ENCODE measurements at regions not wholly inside any gene's neighbourhood (a gene's known extent, or its start where the extent isn't known, plus 50 kb on each side); places are given as distances from the start of the nearest gene placed in this dataset.

DNA sequence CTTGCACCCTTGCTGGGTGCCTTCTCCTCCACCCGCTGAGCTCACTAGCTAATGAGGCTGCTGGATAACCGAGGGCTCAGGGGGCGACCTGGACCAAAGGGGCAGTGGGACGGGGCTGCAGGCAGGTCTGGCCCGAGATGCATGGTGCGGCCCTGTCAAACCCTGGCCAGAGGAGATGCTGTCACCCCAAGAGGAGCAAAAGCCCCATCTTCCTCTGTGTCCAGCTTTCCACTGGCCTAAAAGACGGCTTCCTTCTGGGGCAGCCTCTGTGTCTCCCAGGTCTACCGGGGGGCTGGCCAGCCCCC, 261.8 kb downstream of the TBC1D4 start:
- TF ChIP-seq, protein P1, sequence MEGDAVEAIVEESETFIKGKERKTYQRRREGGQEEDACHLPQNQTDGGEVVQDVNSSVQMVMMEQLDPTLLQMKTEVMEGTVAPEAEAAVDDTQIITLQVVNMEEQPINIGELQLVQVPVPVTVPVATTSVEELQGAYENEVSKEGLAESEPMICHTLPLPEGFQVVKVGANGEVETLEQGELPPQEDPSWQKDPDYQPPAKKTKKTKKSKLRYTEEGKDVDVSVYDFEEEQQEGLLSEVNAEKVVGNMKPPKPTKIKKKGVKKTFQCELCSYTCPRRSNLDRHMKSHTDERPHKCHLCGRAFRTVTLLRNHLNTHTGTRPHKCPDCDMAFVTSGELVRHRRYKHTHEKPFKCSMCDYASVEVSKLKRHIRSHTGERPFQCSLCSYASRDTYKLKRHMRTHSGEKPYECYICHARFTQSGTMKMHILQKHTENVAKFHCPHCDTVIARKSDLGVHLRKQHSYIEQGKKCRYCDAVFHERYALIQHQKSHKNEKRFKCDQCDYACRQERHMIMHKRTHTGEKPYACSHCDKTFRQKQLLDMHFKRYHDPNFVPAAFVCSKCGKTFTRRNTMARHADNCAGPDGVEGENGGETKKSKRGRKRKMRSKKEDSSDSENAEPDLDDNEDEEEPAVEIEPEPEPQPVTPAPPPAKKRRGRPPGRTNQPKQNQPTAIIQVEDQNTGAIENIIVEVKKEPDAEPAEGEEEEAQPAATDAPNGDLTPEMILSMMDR (IDR thresholded peaks at IDR 0.05; ENCODE audit: low read depth, low read length), result no peak
- no peak overlapping the region for H3K4me3 ChIP-seq (ENCODE audit: low read depth, low read length)

GRCh38 chr13:75219479-75220237, 262.3 kb downstream of the TBC1D4 start:
- TF ChIP-seq, protein P1 (IDR thresholded peaks at IDR 0.05; ENCODE audit: low read depth, low read length), result peak; percentile 93
- peak overlapping the region; percentile 45 for H3K4me3 ChIP-seq (ENCODE audit: low read depth, low read length)

- TF ChIP-seq, protein P1 (IDR thresholded peaks at IDR 0.05; ENCODE audit: low read depth, low read length), result no peak
- H3K4me3 ChIP-seq (ENCODE audit: low read depth, low read length), result no peak overlapping the region
These were observed 264.0 kb downstream of the TBC1D4 start for GRCh38 chr13:75217949-75218348.

DNA sequence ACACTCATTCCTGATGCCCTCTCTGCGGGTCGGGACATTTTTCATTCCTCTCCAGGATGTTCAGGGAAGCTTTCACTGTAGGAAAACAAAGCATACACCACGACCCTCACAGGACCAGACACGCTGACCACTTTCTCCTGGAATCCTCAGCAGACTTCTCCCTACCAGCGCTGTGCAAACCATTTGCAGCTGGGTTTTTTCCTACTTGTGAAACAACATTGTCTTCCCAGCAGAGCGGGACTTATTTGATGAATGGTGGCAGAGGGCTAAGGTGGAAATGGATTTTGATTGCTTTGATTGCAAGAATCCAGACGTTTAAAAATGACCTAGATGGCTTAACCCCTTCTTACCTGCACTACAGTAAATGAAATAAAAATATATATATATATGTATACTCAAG, 265.9 kb downstream of the TBC1D4 start:
- TF ChIP-seq, protein P1 (IDR thresholded peaks at IDR 0.05; ENCODE audit: low read depth, low read length), result no peak
- H3K4me3 ChIP-seq (ENCODE audit: low read depth, low read length), result no peak overlapping the region

GRCh38 chr13:75214846-75215245, 267.1 kb downstream of the TBC1D4 start:
- TF ChIP-seq, protein P1 (IDR thresholded peaks at IDR 0.05; ENCODE audit: low read depth, low read length), result no peak
- no peak overlapping the region for H3K4me3 ChIP-seq (ENCODE audit: low read depth, low read length)

DNA sequence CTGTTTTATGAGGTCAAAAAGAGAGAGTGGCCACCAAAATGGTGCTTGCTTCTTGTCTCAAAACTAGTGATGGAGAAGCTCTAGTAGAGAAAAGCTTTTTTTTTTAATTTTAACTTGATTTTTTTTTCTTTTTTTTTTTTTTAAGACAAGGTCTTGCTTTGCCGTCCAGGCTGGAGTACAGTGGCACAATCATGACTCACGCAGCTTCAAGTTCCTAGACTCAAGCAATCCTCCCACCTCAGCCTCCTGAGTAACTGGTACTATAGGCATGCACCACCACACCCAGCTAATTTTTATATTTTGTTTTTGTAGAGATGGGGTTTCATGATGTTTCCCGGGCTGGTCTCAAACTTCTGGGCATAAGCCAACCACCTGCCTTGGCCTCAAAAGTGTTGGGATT, 279.0 kb downstream of the TBC1D4 start:
- no peak overlapping the region for H3K4me3 ChIP-seq (ENCODE audit: low read depth, low read length)
- TF ChIP-seq, protein P1 (IDR thresholded peaks at IDR 0.05; ENCODE audit: low read depth, low read length), result no peak

DNA sequence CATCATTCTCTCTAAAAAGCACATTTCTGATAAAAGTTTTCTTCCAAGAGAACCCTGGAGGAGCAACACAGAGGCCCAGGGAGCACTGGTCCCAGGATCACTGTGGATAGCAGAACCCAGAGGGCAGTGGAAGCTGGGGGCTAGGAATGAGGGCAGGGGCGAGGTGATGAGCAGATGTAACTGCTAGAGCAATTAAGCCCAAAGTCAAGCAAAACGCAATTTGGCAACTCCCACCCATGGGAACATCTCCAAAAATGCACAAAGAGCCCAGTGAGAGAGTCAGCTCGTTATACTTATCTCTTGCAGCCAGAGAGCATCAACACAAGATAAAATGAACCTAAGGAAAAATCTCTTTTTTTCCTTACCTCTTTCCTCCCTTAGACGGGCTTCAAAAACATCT, 284.2 kb downstream of the TBC1D4 start:
- TF ChIP-seq, protein P1 (IDR thresholded peaks at IDR 0.05; ENCODE audit: low read depth, low read length), result no peak

More for the DNA sequence above, 284.2 kb downstream of the TBC1D4 start:
- H3K4me3 ChIP-seq (ENCODE audit: low read depth, low read length), result no peak overlapping the region
